ACC112 (cell line): ENCODE measurements at regions not wholly inside any gene's neighbourhood (a gene's known extent, or its start where the extent isn't known, plus 50 kb on each side); places are given as distances from the start of the nearest gene placed in this dataset.

Experiments
- H2AFZ ChIP-seq: fragments of 200-600 bp; sonication (generic); one replicate; pipeline ENCODE4 v1.6.0; 2017; ENCODE audit warnings: antibody characterized with exemption, low read length; ENCODE audit not compliant: unreplicated experiment
- H3K27ac ChIP-seq: fragments of 200-600 bp; sonication (generic); 2 replicates; pipeline ENCODE4 v1.5.1; 2014; ENCODE audit warnings: low read depth, mild to moderate bottlenecking, antibody characterized with exemption, low read length, moderate library complexity
- H3K27me3 ChIP-seq: fragments of 200-600 bp; sonication (generic); 2 replicates; pipeline ENCODE4 v1.6.1; 2014; ENCODE audit warnings: mild to moderate bottlenecking, antibody characterized with exemption, low read length, moderate library complexity, mixed read lengths; ENCODE audit not compliant: insufficient read depth
- H3K36me3 ChIP-seq: fragments of 200-600 bp; sonication (generic); 2 replicates; pipeline ENCODE4 v1.6.1; 2016; ENCODE audit warnings: mild to moderate bottlenecking, antibody characterized with exemption, low read length, moderate library complexity, mixed read lengths; ENCODE audit not compliant: insufficient read depth
- H3K4me1 ChIP-seq: fragments of 200-600 bp; sonication (generic); one replicate; pipeline ENCODE4 v1.6.1; 2016; ENCODE audit warnings: low read length, mixed read lengths; ENCODE audit not compliant: insufficient read depth, unreplicated experiment, control insufficient read depth
- H3K4me3 ChIP-seq: fragments of 200-600 bp; sonication (generic); 2 replicates; pipeline ENCODE4 v1.5.1; 2014; ENCODE audit warnings: mild to moderate bottlenecking, low read depth, low read length
- H3K79me2 ChIP-seq: fragments of 200-600 bp; sonication (generic); one replicate; pipeline ENCODE4 v1.6.0; 2016; ENCODE audit warnings: low read length; ENCODE audit not compliant: control insufficient read depth, unreplicated experiment, insufficient read depth

DNA sequence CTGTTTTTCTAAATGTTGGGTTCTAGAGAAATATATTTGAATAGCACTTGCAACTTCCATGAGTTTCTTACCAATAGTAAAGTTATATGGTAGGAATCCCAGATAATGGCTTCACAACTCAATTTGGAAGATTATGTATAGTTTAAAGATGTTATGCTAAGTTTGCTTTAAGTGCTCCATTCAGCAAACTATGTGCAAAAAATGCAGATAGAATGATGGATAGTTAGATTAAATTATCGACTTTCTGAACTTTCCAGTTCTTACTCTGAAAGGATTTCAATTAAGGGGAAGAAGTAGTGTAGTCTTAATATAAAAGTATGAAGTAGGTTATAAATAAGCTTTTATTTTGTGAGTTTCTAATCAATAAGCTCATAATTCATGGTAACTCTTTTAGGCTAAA lies 60.7 kb upstream of the NFKB1 start:
- Histone ChIP-seq H3K36me3 (no peaks in the 10 kb centered on the region), H2AFZ (no peak overlapping the region), H3K79me2 (no peaks in the 10 kb centered on the region), H3K27me3 (no peaks in the 10 kb centered on the region), H3K27ac (no peak overlapping the region; the same call in 1 of the 2 replicates), H3K4me3 (no peak overlapping the region), H3K4me1 (peaks cover 21% of the 10 kb centered on the region)

DNA sequence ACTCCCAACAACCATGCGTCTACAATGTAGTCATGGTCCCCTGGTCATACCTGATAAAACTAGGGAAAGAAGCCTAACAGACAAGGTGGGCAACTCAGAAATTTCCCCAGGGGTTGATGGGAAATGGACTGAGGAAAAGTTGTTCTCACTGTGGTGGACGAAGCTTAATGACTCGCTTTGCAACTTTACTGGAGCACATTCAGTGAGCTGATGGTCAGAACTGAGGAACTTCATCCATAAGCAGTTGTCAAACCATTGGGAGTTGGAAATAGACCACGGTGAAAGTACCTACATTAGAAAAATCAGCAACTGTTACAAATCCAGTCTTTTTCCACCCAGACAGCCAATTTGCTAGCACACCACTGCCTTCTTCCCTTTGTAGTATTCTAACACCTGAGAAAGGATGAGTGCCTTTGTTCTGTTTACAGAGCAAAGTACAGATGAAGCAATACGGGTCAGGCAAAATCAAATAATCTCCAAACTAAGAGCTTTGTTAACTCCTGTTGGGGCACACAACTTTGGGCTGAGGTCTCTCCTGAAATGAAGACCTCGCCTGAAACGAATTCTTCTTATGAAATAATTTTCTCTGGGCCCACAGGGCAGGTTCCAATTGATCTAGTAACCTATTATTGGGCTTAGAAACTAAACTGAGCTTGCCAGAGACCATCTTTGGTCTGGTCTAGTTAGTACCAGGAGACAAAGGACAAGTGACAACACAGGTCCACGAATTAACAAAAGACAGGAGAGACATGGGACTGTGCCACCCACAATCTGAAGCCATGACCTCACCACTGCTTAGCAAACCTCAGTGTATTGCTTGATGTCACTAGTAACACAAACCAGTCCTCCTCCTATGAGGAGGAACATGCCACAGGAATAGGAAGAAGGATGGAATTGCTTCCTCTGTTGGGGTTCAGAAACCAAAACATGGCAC lies 58.9 kb upstream of the NFKB1 start:
- Histone ChIP-seq H3K4me1 (peaks cover 21% of the 10 kb centered on the region), H3K4me3 (no peak overlapping the region), H3K36me3 (no peaks in the 10 kb centered on the region), H3K79me2 (no peaks in the 10 kb centered on the region), H3K27ac (no peak overlapping the region), H3K27me3 (no peaks in the 10 kb centered on the region), H2AFZ (no peak overlapping the region)

DNA sequence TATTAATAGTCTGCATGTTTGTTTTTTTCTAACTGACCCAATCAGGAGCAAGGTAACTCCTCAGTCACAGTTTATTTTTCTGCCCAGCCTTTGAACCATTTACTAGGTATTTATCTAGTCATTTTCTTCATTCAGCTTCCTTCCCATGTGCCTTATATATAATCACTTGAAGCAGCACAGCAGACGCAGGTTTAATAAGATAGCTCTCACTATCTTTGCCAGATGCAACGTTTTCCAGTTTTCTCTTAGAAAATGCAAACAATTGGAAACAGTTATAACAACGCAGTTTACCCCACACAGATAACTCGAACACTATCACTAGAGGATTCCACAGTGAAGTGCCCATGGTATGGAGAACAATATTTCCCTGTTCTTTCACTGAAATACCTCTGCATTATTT lies 56.4 kb upstream of the NFKB1 start:
- peaks cover 5% of the 10 kb centered on the region for H3K4me1 ChIP-seq
- no peaks in the 10 kb centered on the region for H3K36me3 ChIP-seq
- no peak overlapping the region for H3K4me3 ChIP-seq
- no peak overlapping the region for H2AFZ ChIP-seq
- H3K27ac ChIP-seq, result no peak overlapping the region
- H3K79me2 ChIP-seq, result no peaks in the 10 kb centered on the region
- no peaks in the 10 kb centered on the region for H3K27me3 ChIP-seq

DNA sequence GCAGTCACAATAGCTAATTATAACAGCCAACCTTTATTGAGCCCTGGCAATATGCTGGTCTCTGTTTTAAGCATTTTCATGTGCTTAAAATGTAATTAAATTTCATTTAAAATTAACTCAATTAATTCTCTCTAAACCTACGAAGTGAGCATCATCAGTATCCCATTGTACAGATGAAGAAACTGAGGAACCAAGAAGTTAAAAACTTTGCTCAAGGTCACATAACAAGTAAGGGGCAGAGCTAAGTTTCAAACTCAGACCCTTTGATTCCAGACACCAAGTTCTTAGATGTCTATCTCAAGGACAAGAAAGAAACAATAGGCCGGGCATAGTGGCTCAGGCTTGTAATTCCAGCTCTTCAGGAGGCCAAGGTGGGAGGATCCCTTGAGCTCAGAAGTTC lies 55.9 kb upstream of the NFKB1 start:
- Histone ChIP-seq H2AFZ (no peak overlapping the region), H3K4me1 (peaks cover under 1% of the 10 kb centered on the region), H3K27ac (no peak overlapping the region), H3K4me3 (no peak overlapping the region), H3K79me2 (no peaks in the 10 kb centered on the region), H3K27me3 (no peaks in the 10 kb centered on the region), H3K36me3 (no peaks in the 10 kb centered on the region)

DNA sequence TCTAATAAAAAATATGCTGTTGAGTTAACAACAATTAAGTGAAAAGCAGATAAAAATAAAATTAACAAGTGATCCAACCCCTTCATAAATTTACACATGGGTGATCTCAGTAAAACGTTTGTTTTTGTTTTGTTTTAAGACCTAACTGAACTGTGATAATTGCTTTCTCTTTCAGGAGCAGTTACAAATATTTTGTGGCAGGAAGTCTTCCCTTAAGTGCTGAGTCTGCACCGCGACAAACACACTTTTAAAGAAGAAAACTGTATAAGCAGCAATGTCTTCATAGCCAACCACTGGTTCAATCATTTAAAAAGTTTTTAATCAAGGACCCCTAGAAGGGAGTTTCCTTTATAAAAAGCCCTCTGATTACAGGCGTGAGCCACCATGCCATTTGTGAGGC lies 53.7 kb upstream of the NFKB1 start:
- H3K36me3 ChIP-seq, result no peaks in the 10 kb centered on the region
- no peak overlapping the region for H3K27ac ChIP-seq
- H3K4me1 ChIP-seq, result no peaks in the 10 kb centered on the region
- H3K4me3 ChIP-seq, result no peak overlapping the region
- H3K27me3 ChIP-seq, result no peaks in the 10 kb centered on the region
- H3K79me2 ChIP-seq, result no peaks in the 10 kb centered on the region
- H2AFZ ChIP-seq, result no peak overlapping the region

DNA sequence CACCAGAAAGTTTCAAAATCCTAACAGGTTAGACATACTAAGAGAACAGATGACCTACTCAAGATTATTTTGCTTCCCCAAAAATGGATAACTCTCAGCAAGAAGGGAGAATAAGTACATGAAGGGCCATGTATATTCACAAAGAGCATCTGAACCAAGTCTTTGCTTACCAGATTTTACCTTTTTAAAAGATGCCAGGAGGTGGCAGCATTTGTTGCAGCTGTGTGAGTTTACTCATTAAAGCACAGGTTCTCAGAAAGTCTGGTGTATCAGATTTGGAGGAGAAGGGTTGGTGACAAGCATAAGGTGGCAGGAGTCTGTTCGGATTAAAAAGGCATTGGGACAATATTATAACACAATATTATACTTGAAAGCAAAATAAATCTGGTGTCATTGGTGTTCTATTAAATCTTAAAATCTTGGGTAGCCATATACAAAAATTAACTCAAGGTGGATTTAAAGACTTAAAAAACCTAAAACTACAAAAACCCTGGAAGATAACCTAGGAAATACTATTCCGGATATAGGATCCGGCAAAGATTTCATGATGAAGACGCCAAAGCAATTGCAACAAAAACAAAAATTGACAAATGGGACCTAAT lies 51.3 kb upstream of the NFKB1 start:
- Histone ChIP-seq H3K36me3 (no peaks in the 10 kb centered on the region), H3K27ac (no peak overlapping the region), H2AFZ (no peak overlapping the region), H3K4me3 (no peak overlapping the region), H3K27me3 (no peaks in the 10 kb centered on the region), H3K4me1 (no peaks in the 10 kb centered on the region), H3K79me2 (no peaks in the 10 kb centered on the region)

DNA sequence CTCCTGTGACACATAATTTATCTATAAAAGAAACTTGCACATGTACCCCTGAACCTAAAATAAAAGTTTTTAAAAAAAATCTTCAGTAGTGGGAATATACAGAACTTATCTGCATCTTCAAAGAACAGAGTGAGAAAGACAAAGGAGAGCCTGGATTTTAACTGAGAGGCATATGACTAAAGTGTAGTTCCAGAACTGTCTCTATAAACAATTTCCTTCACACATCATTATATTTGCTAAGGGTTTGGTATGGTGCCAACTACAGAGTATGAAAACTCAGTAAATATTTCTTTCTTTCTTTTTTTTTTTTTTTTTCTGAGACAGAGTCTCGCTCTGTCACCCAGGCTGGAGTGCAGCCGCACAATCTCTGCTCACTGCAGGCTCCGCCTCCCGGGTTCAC lies 49.9 kb upstream of the NFKB1 start:
- Histone ChIP-seq H3K27me3 (no peaks in the 10 kb centered on the region), H3K36me3 (no peaks in the 10 kb centered on the region), H3K4me3 (no peak overlapping the region), H3K27ac (no peak overlapping the region), H3K4me1 (no peaks in the 10 kb centered on the region), H3K79me2 (no peaks in the 10 kb centered on the region), H2AFZ (no peak overlapping the region)
